ENCODE measurements at regions not wholly inside any gene's neighbourhood (a gene's known extent, or its start where the extent isn't known, plus 50 kb on each side); places are given as distances from the start of the nearest gene placed in this dataset.
"Not testable (repeated sequence)": the region's sequence is repeated elsewhere in the genome, so short reads cannot be mapped to it uniquely, and the experiment has no call there.

DNA sequence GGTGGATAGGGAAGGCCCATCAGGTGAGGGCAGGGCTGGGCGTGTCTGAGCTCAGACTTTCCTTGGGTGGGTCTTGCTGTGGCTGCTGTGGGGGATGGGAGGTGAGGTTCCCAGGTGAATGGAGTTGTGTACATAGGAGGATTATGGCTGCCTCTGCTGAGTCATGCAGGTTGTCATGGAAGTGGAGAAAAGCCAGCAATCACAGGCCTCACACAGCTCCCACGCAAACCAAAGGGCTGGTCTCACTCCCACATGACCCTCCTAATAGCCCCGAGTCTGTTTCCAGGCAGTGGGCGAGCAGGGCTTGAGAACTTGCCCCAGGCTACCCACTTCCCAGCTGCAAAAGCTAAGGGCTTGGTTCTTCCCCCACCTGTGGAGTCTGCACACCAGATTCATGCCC, 149.5 kb downstream of the IPO8 start:
- 84 to 93% (median 85%) methylated on average over 4 of the region's 4 CpGs for WGBS, 5 donors
- intact Hi-C loops (cut with DNase I; ENCODE audit: low total_unique reads), result no loop called here
- Histone ChIP-seq H3K4me3 (no peak overlapping the region), H3K4me1 (no peaks in the 10 kb centered on the region), H3K9me3 (peaks cover 0 to 22% (median 6%) of the 10 kb centered on the region in 8 donors), H3K27ac (no peak overlapping the region), H3K36me3 (no peaks in the 10 kb centered on the region), H3K27me3 (replicated peaks in 1 of 7) (no peaks in the 10 kb centered on the region)
- no peak for DNase-seq
- no peak for TF ChIP-seq POLR2AphosphoS5 (IDR thresholded peaks at IDR 0.05)
- TF ChIP-seq, protein P1, sequence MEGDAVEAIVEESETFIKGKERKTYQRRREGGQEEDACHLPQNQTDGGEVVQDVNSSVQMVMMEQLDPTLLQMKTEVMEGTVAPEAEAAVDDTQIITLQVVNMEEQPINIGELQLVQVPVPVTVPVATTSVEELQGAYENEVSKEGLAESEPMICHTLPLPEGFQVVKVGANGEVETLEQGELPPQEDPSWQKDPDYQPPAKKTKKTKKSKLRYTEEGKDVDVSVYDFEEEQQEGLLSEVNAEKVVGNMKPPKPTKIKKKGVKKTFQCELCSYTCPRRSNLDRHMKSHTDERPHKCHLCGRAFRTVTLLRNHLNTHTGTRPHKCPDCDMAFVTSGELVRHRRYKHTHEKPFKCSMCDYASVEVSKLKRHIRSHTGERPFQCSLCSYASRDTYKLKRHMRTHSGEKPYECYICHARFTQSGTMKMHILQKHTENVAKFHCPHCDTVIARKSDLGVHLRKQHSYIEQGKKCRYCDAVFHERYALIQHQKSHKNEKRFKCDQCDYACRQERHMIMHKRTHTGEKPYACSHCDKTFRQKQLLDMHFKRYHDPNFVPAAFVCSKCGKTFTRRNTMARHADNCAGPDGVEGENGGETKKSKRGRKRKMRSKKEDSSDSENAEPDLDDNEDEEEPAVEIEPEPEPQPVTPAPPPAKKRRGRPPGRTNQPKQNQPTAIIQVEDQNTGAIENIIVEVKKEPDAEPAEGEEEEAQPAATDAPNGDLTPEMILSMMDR (IDR thresholded peaks at IDR 0.05 in 8 of 11, conservative IDR thresholded peaks at IDR 0.05 in 3 of 11), result no peak
- no peak for TF ChIP-seq POLR2A (IDR thresholded peaks at IDR 0.05)

DNA sequence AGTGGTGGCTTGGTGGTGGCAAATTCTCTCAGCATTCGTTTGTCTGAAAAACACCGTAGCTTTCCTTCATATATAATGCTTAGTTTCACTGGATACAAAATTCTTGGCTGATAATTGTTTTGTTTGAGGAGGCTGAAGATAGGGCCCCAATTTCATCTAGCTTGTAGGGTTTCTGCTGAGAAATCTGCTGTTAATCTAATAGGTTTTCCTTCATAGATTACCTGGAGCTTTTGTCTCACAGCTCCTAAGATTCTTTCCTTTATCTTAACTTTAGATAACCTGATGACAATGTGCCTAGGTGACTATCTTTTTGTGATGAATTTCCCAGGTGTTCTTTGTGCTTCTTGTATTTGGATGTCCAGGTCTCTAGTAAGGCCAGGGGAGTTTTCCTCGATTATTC, 151.0 kb downstream of the IPO8 start:
- H3K27ac ChIP-seq; DNase-seq; H3K27me3 ChIP-seq (replicated peaks in 1 of 7); H3K4me1 ChIP-seq; intact Hi-C loops (cut with DNase I; ENCODE audit: low total_unique reads); H3K4me3 ChIP-seq; H3K36me3 ChIP-seq: not testable (repeated sequence)
- WGBS, 5 donors, result 84 to 97% (median 91%) methylated on average over 3 of the region's 3 CpGs
- H3K9me3 ChIP-seq, result peaks cover 0 to 27% (median 8%) of the 10 kb centered on the region in 8 donors

DNA sequence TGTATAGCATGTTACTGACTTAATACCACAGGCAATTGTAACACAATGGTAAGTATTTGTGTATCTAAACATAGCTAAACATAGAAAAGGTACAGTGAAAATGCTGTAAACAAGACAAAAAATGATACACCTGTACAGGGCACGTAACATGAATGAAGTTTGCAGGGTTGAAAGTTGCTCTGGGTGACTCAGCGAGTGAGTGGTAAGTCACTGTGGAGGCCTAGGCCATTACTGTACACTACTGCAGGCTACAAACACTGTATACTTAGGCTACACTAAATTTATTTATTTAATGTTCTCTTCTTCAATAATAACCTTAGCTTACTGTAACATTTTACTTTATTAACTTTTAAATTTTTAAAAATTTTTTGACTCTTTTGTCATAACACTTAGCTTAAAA, 158.4 kb downstream of the IPO8 start:
- WGBS, 5 donors, result 81 to 95% (median 88%) methylated on average over 2 of the region's 2 CpGs
- intact Hi-C loops (cut with DNase I; ENCODE audit: low total_unique reads), result no loop called here
- H3K36me3 ChIP-seq, result no peaks in the 10 kb centered on the region
- no peak overlapping the region for H3K27ac ChIP-seq
- H3K4me3 ChIP-seq, result no peak overlapping the region
- H3K27me3 ChIP-seq (replicated peaks in 1 of 7), result no peaks in the 10 kb centered on the region
- no peak for TF ChIP-seq POLR2A (IDR thresholded peaks at IDR 0.05)
- TF ChIP-seq, protein P1 (IDR thresholded peaks at IDR 0.05 in 8 of 11, conservative IDR thresholded peaks at IDR 0.05 in 3 of 11), result no peak
- TF ChIP-seq POLR2AphosphoS5 (IDR thresholded peaks at IDR 0.05), result no peak
- H3K4me1 ChIP-seq, result no peaks in the 10 kb centered on the region
- no peak for DNase-seq
- H3K9me3 ChIP-seq, result peaks cover 0 to 19% (median 4%) of the 10 kb centered on the region in 8 donors

DNA sequence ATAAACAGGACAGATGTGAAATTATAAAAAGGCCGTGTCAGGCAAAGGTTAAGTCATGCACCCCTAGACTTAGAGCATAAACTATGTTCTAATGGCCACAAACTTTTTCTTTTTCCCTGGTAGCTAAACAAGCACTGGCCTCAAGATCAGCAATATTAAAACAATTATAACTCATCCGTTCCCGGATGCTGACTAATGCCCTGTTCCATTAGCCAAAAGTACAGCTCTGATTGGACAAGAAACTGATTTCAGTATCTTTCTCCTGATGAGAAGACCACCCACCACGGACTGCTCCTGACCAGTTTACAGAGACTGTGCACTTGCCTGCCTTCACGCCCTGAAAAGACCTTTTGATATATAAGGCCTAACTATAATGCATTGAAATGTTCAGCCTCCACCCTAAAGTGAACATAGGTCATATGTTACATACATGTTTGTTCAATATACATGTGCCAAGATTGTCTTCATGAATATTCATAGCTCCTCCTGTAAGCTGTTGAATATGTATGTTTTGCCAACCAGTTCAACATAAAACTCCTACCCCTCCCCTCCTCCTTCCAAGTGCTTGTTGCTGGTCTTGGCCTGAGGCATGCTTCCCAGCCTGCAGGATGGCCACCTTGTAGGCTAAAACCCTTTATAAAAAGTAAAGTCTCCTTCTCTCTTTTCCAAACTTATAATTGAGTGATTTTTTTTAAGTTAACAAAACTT, 162.0 kb downstream of the IPO8 start:
- H3K36me3 ChIP-seq, result no peaks in the 10 kb centered on the region
- intact Hi-C loops (cut with DNase I; ENCODE audit: low total_unique reads), result no loop called here
- no peaks in the 10 kb centered on the region for H3K27me3 ChIP-seq (replicated peaks in 1 of 7)
- no peaks in the 10 kb centered on the region for H3K4me1 ChIP-seq
- H3K4me3 ChIP-seq, result no peak overlapping the region
- no peak for DNase-seq
- WGBS, 5 donors, result 74 to 81% (median 76%) methylated on average over 5 of the region's 5 CpGs
- no peaks in the 10 kb centered on the region for H3K9me3 ChIP-seq
- H3K27ac ChIP-seq, result no peak overlapping the region
- TF ChIP-seq POLR2AphosphoS5 (IDR thresholded peaks at IDR 0.05) (no peak), POLR2A (IDR thresholded peaks at IDR 0.05) (no peak)
- TF ChIP-seq, protein P1 (IDR thresholded peaks at IDR 0.05 in 8 of 11, conservative IDR thresholded peaks at IDR 0.05 in 3 of 11), result no peak

Data from spleen (tissue), 11 donors.